Globus pallidus (tissue), 1 donor: ENCODE measurements at regions not wholly inside any gene's neighbourhood (a gene's known extent, or its start where the extent isn't known, plus 50 kb on each side); places are given as distances from the start of the nearest gene placed in this dataset.

Experiments used
- DNase-seq: peaks from one replicate; pipeline ENCODE4 v3.0.0-alpha.2; 2015; ENCODE audit warnings: low spot score

DNA sequence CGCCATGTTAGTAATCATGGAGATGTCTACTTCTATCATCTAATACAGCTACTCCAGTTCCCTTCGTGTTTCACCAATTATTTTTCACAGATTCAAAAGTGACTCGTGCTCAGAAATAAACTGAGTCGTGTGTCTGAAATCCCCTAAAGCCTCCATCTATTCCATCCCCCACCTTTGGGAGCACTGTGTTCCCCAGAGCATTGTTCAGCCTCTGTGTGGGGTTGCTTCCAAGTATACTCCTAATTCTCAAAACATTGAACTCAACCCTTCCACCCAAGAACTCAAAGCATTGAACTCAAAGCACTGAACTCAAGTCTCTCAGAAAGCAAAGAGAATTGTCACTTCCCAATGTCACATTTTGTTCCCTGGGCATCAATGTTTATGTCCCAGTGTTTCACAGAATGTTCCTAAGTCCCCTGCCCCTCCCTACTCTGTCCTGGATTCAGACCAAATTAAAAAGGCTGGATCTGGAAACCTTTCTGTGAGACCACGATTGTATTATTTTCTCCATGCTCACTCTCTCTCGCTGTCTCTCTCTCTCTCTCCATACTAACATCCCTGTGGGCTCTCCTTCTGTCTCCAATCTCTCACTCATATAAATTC, 138.5 kb upstream of the QRFPR start:
- DNase-seq, result no peak

DNA sequence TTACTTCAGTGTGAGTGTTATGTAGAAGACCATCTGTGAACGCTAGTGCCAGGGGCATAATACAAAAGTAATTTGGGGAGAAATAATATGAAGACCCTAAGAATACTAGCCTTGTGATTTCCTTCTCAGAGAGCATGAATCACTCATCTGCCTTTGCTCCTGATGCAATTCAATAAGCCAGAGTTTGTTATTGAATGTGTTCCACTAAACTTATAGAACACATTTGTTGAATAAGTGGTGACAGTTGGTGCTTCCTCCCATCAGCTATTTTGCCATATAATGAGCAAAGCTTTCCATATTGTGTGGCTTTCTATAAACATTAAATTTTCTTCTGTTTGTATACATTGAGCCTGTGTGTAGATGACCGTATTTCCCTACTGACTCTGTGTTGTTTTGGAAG, 136.4 kb upstream of the QRFPR start:
- no peak for DNase-seq

DNA sequence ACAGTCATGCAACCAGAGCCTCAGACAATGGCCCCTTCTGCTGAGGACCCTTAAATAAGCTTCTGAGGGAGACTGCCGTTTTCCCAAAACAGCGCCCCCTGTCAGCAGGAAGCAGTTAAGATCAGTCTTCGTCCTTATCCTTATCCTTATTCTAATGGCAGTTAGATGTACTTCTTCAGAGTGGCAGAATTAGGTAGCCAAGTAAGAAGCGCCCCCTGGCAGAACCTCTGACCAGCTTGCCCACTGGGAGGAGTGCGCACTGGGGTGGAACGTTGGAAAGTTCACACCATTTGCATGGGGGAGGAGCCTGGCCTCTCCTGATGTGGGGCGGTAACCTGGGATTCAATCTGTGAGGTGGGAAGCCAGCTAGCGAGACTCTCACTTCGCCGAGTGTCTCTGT, 133.6 kb upstream of the QRFPR start:
- DNase-seq, result no peak

DNA sequence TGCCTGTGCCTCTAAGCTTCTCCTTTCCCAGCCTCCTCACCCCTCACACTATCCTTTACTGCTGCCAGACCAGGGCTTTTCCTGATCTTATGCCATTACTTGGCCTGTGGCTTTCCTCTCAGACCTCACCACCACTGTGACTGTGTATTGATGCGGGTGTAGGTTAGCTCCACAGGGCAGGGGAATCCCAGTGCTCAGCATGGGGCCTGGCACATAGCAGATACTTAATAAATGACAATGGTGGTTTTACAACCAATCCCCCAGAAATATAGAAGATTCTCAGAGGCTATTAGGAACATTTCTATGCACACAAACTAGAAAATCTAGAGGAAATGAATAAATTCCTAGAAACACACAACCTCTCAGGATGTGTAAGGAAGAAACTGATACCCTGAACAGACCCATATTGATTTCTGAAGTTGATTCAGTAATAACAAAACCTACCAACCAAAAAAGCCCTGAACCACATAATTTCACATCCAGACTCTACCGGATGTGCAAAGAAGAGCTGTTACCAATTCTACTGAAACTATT, 129.6 kb upstream of the QRFPR start:
- DNase-seq, result no peak

DNA sequence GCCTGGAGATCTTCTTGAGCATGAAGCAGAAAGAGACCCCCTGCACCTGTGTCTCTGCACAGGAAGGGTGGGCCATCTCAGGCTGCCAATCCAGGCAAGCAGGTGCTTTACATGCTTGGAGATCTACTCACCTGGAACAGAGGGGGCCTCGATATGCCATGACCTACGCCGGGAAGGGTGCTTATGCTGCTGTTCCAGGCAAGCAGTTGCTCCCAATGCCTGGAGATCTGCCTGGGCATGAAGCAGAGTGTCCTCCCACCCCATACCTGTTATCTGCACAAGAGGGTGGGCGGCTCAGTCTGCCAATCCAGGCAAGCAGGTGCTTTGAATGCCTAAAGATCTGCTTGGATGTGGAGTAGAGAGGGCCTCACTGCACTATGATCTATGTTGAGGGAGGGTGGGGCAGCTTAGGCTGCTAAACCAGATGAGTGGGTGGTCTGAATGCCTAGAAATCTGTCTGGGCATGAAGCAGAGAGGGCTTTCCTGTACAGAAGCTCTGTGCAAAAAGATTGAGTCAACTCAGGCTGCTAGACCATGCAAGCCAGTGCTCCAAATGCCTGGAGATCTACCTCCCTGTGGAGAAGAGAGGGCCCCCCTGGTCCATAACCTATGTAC, 104.5 kb upstream of the QRFPR start:
- no peak for DNase-seq

DNA sequence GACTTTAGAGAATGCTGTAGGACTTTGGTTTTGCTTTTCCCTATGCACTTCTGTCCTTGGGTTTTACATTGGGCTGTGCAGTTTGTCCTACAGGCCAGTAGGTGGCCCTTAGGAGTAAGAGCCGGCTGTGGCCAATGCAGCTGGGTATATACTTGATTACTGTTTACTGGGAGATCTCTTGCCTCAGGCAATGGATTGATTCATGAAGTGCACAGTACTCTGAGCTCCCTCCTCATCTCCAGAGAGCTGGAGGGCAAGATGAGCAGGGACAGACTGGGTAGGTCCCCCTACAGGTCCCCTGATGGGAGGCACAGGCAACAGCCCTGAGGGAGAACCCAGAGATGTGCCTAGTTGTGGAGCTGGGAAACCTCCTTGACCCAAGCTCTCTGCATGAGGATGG, 103.8 kb upstream of the QRFPR start:
- DNase-seq, result peak; percentile 11

DNA sequence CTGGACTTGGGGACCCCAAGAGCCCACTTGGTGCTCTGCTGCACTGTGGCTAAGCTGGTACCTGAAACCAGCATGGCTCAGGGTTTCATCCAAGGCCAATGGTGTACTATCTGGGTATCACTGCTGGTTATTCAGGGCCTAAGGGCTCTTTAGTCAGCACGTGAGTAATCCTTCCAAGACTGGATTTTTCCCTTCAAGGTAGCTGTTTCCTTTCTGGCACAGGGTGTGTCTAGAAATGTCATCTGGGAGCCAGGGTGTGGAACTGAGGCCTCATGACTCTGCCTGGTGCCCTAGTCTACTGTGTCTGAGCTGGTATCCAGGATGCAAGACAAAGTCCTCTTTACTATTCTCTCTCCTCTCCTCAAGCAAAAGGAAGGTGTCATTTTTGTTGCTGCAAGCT, 99.0 kb upstream of the QRFPR start:
- no peak for DNase-seq

DNA sequence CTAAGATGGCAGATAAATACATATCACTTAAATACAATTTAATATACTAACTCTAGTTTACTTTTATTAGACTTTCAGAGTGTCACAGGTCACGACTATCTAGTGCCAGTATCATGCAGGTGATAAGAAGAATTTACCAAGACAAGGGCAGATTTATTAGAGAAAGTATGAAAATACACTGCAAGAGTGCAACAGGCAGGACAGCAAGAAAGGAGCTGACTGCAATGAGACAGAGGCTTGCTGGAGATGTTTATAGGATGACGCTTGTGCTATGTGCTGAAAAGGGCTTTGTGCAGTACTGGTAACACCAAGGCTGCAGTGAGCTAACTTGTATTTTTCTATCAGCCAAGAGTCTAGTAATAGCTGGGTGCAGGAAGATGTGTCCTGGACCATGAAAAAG, 96.7 kb upstream of the QRFPR start:
- no peak for DNase-seq

DNA sequence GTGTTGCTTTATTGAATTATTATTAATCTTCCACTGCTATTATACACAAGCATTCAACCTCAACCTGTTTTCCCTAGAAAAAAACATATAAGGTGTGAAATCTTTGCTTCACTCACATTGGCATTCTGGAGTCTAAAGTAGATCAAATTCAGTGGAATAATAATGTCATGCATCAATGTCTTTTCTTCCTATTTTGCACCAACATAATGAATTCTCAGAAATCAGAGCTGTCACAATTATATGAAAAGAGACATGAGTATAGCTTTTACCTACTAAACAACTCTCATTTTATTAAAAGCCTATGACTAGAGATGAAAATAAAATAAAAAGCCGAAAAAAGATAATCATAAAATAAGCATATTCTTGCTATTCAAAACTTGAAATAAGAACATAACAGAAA, 96.3 kb upstream of the QRFPR start:
- no peak for DNase-seq

DNA sequence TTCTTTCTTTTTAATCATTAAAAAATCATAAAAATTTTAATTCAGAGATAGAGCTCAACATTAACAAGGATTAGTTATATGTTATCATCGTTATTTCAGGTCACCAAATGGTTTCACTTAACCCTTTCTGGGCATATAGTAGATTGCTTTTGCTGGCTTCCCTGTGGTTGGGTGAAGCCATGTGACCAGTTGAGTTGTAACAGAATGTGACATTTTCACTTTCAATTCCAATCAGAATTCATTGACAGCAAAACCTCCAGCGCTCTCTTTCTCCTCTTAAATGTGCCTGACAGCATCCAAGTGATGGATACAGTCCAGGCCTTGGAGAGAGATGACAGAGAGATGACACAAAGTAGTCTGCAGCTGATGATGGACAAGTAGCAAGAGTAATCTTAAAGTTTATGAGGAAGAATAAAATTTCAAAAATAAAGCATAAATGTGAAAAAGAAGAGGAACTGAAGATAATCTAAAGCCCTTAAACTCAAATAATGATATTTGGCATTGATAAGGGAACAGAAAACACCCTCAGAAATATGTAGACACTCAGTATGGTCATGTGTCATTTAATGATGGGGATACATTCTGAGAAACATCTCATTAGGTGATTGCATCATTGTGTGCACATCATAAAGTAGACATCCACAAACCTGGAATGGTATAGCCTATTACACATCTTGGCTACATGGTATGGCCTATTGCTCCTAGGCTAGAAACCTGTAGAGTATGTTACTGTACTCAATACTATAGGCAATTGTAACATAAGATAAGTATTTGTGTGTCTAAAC, 92.3 kb upstream of the QRFPR start:
- no peak for DNase-seq

DNA sequence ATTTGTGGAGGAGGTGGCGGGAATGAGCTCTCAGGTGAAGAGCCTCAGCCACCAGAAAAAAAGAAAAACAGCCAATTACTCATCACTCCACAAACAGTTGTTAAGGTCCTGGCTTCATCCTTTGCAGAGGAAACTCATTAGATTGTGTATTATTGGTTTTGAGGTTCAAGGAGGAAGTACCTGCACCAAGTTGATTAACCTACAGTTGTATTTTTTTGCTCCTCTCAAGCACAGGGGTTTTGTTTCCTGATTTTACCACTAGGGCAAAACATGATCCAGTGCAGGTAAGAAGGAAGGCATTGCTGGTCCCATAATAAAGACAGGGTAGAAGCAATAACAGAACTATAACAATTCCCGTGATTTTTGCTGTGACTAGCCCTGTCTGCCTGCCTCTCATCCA, 84.0 kb upstream of the QRFPR start:
- DNase-seq, result no peak

DNA sequence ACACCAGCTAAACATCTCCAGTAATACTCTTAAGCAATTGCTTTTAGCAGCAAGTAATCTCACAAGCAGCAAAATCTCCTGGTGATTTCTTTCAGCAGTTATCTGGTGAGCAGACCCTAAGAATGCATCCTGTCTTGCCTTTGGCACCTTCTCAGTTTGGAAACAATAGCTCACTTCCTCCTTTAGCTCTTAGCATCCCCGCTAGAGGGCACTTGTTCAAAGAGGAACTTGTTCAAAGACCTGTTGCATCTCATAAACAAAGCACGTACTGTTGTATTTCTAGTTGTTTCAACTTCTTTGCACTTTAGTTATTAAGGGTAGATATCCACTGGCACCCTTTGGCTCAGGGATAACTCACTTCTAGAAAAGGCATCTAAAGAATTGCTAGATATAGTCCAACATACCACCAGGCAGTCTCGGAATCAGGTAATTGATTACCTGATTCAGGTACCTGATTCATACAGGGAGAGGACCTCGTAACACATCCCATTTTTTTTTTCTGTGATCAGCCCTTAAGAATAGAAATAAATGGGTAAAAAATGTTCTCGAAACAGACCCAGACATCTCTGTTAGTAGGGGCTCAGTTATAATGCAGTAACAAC, 81.9 kb upstream of the QRFPR start:
- peak; percentile 64 for DNase-seq

DNA sequence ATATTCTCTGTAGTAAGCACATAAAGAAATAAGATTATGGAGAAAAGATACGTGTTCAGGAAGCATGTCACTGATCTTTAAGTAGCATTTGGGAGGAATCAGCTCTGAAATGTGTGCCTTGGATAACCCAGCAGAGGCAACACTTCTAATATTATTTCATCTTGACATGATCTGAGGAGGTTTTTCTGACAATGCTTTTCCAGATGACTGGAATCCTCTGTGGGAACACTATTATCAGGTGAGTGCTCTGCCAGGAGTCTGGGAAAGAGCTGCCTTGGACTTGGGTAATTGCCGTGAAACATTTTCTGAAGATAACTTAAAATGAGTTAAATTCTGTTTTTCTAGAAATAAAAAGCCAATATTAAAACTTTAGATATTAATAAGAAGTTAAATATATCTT, 78.2 kb upstream of the QRFPR start:
- DNase-seq, result no peak

DNA sequence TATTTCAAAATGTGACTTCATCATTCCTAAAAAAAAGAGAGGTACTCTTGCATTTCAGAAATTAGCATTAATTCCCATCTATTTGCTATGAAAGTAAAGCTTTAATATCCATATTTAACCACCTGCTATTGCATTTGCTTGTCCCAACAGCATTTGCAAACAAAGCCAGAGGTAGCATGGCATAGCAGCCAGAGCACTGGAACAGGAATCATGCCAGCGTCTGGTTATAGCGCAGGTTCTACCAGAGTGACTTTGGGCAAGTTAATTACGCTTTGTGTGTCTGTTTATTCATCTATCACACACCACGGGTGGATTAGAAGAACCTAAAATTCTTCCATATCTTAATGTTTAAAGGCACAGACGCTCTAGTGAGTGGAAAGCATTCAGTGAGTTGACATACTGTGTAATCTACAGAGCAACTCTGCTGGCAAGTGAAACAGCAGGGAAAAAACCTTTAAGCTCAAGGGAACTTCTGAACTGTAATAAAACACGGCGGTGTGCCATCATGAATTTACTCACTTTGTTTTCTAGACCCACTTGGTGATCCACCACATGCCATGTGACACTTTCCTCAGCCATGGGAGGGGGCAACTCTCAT, 76.6 kb upstream of the QRFPR start:
- no peak for DNase-seq

DNA sequence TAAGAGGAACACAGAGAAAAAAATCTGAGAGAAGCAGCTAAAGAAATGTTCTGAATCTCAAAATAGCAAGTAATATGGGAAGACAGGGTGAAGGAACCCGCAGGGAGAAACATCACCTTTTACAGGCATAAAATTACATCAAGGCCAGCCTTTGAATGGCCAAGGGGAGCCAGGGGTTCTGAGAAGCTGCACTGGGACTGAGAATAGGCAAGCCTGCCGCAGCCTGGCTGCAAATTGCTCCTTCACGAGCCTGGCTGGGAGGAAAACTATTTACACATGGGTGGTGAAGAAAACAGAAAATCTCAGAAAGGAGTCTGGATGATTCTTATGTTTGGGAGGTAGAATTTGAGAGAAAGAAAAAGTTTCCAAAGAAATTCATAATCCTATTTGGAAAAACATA, 74.5 kb upstream of the QRFPR start:
- DNase-seq, result no peak

DNA sequence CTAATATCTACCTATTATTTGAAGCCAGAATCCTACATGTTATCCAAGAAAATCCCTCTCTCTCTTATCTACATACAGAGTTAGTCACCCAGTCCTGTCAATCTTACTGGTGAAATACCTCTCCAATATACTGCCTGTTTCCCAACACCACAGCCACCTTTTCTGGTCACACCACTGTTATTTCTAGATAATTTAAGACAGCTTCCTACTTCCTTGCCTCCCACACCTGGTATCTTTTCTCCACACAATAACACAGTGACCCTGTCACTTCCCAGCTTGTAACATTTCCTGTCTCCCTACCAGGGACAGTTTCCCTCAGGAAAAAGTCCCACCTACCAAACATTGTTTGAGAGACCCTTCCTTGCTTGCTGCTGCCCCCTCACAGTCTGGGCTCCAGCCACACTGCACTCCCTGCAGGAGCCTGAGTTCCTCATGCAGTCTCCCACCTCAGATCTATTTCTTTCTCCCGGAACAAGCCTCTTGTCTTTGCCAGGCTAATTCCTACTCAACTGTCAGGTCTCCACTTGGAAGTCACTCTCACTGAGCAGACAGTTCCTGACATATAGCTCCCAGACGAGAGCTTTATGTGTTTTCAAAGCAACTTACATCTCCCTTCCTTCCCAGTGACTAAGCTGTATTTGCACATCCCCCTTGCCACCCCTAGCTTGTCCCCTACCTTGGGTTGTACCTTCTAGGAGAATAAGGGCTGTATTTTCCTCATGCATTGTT, 73.6 kb upstream of the QRFPR start:
- DNase-seq, result no peak

DNA sequence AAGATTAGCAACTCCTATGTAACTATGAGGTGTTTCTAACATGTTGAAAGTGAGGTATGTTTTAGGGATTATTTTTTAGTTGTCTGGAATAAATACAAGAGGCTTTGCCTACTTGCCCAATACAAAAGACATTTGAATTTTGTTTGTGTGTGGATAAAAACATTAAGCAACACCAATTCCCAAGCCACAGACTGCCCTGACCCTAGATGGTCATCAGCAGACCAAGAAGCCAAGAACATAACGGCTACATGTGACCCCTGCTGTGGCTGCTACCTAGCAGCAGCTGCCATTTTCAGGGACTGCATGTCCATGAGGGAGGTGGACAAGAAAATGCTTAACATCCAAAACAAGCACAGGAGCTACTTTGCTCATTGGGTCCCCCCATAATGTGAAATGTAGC, 70.5 kb upstream of the QRFPR start:
- no peak for DNase-seq

DNA sequence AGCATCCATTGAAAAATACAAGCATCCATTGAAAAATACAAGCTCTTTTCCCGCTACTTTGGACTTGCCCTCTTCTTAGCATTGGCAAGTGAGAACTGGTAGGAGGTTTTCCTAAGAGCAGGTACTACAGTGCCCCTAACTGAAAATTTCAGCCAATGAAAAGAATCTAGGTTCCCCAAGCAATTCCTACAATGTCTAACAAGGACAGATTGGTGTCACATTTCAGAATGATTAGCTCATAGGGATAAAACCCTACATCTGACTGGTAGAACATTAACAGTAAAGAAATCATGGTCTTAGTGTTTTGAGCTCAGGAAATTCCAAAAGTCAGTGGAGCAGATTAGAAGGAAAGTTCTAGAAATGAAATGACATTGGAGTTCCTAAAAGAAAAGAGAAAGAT, 68.6 kb upstream of the QRFPR start:
- DNase-seq, result no peak

DNA sequence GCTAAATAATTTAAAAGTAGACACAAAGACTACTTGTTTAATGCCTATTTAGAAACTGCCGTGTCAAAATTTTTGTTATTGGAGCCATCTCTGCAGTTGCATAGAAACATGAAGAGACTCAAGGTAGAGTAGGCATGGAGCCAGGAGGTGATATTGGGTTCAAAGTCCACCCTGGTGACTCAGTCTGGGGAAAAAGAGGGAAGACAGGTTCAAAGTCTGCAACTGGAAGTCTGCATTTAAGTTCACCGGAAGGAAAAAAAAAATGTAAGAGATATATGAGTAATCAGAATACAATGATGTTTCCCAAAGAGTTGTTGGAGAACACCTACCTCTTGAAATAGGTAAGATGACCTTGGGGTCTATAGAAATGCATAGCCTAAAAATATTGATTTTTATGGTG, 67.4 kb upstream of the QRFPR start:
- no peak for DNase-seq

DNA sequence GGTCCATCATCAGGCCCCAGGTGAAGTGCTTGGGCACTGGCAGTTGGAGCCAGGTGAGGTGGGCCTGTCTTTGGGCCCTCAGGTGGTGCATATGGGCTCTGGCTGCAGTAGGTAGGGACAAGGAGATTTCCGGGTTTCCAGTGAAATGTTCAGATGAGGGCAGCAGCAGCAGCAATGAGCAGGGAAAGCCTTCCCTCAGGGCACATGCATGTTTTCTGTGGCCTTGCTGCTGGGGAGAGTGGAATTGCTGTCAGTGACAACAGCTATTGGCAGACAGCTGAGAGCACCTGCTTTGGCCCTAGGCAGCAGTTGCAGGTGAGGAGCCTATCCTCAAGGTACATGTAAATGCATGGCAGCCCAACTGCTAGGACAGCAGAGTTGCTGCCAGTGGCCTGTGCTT, 58.9 kb upstream of the QRFPR start:
- DNase-seq, result no peak
